T-helper 22 cell (primary cell): ENCODE measurements at regions not wholly inside any gene's neighbourhood (a gene's known extent, or its start where the extent isn't known, plus 50 kb on each side); places are given as distances from the start of the nearest gene placed in this dataset.

ENCODE experiments used
- DNase-seq: peaks from one replicate; pipeline ENCODE4 v3.0.0-alpha.2; 2020; ENCODE audit warnings: low read depth

DNA sequence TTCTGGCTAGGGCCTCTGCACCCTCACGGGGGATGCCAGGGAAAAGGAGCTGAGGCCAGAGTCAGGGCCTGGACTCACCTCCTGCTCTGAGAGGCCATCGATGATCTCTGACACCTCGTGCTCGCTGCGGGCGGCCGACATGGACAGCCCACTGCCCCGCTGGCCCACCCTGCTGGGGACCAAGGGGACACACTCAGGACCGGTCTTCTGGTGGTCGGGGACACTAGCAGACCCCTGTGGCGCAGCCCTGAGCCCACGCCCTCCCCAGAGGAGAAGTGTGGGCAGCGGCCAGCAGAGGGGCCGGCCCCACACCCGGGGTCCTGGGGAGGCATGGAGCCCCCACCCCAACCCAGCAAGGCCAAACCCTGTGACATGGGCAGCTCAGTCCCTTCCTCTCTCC is 134.6 kb downstream of the RFLNA start:
- no peak for DNase-seq

DNA sequence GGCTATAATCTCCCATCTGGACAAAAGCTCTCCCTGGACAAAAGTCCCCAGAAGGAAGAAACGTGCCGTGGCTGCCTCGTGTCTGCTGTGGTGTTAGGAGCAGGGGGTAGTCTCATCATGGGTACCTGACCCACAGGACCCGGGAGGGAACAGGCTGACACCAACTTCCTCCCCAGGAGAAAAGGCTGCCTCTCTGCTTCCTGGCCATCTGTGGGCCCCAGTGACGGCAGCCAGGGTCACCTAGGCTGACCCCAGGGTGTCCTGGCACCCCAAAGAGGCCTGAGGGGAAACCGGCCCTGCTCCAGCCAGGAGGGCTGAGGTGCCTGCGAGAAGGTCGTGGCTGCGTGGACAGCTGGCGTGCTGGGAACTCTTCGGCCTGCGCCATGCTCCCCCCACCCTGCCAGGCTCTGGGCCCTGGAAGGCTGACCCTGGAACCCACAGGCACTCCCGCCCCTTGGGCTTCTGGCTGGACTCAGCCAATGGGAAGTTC is 133.9 kb downstream of the RFLNA start:
- no peak for DNase-seq

DNA sequence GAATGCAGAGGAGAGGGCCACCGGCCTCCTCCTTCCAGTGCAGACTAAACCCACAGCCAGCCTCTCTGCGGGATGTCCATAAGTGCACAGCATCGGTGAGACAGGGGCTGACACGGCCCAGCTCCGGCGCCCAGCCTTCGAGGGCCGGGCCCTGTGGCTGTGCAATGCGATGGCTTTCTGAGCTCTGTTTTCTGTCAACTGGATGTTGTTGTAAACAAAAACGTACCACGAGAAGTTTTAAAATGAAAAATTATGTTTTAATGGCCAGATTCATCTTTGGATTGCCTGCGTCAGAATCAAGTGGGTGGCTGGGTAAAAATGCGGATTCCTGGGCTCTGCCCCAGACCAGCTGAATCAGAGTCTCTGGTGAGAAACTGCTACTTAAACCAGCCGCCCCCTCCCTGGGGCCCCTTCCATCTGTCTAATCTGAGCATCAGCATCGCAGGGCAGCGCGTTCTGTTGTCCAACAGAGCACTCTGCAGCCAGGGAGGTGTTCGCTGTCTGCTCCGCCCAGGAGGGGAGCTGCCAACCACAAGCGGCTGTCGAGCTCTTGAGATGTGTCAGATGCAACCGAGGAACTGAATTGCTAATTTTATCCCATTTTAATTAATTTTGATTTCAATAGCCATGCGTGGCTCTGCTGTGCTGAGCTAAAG is 133.4 kb downstream of the RFLNA start:
- no peak for DNase-seq

DNA sequence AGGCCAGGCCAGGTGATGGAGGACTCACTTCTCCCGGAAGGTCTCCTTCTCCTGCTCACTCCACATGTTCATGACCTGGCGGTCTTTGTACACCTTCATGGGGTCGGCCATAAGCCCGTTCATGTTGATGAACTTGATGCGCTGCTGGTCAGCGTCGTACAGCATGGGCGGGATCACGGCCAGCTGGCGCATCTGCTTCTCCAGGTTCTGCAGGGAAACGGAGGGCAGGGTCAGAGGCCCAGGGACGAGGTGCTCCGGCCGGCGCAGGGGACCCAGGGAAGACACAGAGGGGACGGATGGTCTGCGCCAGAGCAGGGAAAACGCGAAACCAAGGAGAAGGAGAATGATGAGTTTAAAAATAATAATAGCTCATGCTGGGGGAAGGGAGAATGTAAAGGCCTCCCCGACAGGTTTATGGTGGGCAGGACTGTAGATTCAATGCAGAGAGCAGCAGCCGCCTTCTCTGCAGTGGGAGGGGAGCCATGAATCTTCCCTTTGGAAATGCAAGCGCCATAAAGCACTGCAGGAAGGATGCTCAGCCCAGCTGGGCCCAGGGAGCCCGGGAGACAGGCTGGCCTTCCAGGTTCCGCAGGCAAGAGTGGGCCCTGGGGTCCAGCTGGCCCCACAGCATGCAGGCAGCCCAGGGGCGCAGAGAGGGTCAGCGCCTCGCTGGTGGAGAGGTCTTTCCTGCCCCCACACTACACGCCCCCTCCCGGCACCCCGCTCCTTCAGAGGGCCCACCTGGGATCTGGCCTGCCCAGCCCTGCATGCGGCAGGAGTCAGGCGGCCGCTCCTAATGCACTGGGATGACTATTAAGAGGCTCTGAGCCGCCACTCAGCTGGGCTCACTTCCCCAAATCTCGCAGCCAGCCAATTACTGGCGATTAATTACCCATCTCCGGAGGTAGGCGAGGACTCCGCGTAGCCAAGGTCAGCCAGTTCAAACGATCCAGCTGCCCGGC is 132.0 kb downstream of the RFLNA start:
- no peak for DNase-seq

DNA sequence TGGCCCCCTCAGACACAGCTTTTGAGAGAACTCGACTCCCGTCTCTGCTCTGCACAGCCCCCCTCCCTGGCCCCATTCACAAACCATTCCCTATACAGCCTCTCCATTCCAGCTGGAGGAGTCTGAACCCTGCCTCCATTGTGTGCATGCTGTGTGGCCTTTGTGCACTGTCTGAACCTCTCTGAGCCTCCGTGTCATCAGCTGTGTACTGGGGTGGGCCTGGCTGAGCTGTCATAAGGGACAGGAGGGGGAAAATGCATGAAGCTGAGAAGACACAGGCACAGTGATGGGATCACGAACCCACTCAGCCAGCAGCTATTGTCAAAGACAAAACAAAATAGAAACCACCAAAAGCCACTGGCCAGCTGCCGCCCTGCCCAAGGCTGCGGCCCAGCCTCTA is 130.8 kb downstream of the RFLNA start:
- DNase-seq, result no peak

DNA sequence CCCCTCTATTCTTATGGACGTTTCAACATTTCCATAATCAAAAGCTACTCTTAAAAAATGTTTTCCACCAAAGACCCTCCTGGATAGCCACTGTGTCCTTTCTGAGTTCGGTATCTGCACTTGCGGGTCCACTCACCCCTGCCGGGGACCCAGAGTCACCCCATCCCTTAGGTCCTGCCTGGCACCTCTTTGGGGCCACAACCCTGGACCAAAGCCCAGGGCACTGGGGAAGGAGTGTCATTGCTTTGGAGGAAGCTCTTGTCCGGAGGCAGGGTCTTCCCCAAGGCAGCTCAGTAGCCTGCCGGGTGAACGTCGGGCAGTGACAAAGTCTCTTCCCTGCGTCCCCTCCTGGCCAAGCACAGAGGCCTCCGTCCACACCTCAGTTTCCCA is 129.6 kb downstream of the RFLNA start:
- DNase-seq, result no peak

DNA sequence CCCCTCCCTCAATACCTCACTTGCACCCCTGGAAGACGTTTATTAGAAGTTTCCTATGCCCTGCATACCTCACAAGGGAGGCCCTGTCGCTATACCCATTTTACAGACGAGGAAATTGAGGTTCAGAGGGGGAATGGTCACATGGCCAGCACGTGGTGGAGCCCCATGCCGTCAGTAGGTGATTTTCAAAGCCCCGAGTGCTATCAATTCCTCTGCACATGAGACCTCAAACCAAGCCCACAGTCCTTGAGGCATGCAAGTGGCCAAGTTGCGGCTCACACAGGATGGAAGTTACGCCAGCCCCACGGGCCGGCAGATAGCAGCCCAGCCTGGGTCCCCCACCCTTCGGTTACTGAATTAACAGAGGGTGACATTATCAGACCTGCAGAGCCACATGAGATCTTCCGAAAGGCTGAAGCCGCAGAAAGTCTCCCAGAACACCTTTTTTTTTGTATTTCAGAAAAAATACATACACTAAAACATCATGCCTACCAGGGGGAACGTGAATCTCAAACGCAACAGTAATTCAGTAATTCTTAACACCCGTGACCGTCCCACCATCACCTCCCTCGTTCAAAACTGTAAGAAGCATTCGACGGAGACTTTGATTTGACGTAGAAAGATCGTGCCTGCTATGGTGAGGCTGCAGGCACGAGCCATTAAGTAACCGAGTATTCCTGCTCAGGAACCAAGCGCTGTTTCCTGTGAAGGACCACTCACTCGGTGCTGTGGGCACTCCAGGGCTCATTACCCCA is 129.0 kb downstream of the RFLNA start:
- DNase-seq, result no peak

DNA sequence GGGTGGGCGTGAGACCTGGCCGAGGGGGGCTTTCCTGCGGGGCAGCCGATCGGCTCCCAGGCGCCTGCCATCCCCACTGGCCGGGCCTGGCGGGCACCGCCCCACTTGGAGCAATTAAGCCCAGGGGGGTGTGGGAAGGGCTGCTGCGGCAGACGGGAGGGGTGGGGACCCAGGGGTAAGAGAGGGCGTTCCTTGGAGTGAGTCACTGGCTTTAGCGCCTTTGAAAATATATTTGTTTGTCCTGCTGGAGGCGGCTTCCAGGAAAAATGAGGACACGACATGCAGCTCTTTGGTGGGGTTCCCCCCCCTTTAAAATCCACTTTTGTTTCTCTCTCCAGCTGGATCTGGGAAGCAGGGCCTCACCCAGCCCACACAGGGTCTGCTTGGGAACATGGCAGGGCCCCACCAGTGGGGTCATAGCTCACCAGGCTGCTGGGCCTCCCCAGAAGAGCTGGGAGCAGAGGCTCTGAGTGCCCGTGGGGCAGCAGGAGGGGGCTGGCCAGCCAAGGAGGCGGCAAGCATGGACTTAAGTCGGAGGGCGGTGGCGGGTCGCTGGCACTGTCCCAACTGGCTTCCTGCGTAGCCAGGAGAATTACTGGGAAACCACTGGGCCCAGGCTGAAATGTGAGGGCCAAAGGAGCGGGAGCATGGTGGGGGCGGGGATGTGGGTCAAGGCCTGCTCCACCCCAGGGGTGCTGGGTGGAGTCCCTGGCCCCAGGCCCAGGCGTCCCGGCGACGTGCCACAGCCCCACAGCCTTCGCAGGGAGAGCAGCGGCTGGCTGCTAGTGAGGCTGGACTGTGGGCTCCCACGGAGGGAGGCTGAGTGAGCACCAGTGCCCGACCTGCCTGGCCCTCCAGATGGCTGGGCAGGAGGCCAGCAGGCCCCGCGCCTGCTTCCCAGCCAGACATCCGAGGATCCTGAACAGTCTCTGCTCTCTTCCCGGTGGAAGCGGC is 128.0 kb downstream of the RFLNA start:
- DNase-seq, result no peak

DNA sequence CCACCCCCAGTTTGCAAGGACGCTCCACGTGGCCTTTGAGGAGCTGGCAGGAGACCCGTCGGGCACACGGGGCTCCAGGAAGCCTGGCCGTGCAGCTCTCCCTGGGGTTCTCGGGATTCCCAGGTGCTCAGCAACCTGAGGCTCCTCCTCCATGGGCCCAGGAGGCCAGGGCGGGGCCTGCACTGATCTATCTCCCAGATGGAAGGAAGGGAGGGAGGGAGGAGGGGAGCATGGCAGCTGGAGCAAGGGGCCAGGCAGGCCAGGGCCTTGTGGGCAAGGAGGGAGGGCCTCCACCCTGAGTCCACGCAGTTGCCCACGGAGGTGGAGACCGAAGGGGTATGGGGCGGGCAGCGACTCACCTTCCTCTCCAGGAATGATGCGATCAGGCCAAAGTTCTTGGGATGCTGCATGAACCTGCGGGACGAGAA is 127.3 kb downstream of the RFLNA start:
- DNase-seq, result no peak

DNA sequence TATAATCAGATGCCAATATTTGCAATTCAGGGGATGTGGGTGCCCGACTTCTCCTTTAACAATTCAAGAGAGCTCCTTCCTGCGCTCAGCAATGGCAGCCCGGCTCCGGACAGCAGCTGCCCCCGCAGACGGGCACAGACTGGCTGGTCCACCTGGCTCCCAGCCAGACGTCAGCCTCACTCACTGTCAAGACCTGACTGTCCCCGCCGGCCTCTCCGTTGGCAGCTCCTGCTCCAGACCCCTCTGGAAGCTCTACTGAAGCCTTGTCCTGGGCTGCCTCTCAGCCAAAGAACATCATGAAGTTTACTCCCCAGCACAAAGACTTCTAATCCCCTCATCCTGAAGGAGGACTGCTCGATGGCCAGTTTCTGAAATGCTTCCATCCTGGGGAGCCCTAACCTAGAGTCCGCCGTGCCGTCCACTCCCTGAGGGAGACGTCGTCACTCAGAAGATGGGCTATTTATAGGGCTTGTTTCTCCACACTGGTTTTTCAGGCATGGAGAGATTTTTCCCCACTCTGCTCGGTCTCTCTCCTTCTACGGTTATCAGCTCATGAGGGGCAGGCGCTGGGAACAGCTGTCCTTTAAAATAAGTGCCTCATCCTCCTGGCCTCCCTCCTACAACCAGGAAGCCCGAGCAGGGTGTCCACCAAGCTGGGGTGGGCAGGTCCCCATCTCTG is 126.2 kb downstream of the RFLNA start:
- no peak for DNase-seq

DNA sequence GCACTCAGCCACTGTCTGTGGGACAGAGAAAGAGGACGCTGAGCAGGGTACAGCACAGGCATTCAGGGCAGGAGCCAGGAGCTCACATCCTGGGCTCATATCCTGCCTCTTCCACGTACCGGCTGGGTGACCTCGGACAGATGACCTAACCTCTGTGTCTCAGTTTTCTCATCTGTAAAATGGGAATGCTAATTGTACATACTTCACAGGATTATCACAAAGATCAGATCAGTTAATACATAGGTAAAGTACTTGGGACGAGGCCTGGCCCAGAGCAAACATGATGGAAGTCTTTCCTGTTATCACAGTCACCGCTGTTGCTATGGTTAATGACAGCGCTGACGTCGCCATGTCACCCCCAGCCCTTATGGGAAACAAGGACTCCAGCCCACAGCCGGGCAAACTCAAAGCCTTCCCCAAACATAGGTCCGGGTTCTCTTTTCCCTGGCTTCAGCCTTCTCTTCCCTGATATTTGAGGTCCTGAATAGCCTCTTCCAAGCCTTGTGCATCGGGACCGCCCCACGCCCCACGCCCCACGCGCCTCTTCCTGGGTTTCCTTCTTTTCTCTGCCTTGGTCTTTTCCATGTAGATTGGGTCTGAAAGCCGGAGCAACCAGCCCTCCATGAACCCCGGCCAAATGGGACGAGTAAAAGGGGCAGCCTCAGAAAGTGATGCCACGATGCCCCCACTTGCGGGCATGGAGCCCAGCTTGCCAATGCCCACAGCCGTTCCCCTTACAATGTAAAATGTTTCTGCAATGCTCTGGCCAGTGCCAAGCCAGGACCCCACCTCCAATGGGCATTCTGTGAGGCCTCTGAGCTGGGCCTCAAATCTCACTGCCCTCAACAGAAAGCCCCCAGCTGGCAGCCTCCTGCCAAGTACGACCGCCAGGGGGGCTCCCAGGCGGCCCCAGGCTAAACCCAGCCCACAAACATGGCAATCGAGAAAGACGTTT is 125.4 kb downstream of the RFLNA start:
- DNase-seq, result no peak

DNA sequence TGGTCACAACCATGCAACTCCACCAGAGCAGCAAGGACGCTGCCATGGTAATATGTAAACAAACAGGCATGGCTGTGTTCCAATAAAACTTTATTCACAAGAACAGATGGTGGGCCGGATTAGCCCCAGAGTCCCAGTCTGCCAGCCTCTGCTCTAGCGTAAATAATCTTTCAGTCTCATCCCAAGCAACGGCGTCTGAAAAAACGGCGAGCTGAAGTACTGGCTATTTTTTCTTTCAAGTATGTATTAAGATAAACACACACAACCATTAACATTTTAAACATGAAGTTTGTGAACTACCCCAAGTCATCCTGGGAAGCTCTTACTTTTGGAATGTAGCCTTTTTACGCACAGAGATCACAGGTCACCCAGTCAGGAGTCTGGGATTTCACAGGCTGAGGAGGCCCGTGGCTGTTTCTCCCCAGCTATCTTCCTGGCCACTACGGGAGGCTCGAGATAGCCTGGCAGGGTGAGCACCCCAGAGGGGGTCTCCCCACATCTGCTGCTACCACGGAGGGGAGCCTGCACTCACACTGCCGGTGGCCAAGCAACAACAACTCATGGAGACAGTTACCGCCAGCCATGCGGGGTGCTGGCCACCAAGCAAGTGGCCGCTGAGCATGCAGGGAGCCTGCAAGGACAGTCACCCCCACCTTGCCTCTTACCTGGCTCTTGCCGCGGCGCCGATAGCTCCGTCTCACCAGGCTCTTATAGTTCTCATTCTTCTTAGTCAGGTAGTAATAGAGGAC is 124.6 kb downstream of the RFLNA start:
- no peak for DNase-seq

DNA sequence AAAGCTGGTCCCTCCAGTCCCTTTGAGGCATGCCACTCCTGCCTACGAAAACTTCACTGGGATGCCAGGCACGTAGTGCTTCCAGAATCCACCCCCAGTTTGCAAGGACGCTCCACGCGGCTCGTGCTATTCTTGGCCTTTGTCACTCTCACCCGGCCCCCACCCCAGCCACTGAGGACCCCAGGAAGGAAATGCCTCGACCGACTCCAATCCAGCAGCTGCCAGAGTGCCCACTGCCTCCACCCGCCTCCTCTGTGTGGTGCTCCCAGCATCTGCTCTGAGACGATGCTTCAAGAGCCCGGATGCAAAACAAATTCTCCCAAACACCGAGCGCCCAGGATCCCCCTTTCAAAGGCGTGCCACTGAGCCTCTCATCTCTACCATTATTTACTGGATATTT is 123.9 kb downstream of the RFLNA start:
- no peak for DNase-seq

DNA sequence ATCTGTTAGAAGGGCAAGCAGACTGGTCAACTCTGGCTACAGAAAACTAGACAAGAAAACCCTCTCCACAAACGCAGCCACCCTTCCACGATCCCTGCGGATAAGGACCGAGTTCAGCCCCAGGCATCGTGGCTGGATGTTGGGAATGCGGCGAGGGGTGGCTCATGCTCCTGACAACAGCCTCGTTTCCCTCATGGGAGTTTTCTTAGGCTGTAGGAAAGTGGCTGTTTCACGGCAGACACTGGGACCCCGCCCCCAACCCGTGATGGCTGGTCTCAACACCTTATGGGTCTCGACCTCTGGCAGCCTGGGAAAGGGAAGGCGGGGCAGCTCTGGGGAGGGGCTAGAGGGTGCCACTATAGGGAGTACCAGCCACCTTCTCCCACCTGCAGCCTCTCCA is 123.3 kb downstream of the RFLNA start:
- no peak for DNase-seq

DNA sequence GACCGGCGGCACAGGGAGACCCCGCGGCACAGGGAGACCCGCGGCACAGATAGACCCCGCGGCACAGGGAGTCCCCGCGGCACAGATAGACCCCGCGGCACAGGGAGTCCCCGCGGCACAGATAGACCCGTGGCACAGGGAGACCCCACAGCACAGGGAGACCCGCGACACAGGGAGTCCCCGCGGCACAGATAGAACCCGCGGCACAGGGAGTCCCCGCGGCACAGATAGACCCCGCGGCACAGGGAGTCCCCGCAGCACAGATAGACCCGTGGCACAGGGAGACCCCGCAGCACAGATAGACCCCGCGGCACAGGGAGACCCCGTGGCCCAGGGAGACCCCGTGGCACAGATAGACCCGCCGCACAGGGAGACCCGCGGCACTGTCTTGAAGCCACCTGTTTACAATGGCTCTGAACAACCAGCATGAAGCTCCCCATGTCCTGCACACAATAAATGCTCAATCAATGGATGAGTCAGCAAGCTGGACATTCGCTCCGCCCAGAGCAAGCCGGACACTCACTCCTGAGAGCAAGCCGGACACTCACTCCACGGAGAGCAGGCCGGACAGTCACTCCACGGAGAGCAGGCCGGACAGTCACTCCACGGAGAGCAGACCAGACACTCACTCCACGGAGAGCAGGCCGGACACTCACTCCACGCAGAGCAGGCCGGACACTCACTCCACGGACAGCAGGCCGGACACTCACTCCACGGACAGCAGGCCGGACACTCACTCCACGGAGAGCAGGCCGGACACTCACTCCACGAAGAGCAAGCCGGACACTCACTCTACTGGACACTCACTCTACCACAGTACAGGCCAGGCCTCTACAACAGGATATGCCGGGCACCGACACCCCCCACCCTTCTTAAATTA is 121.9 kb downstream of the RFLNA start:
- DNase-seq, result no peak

DNA sequence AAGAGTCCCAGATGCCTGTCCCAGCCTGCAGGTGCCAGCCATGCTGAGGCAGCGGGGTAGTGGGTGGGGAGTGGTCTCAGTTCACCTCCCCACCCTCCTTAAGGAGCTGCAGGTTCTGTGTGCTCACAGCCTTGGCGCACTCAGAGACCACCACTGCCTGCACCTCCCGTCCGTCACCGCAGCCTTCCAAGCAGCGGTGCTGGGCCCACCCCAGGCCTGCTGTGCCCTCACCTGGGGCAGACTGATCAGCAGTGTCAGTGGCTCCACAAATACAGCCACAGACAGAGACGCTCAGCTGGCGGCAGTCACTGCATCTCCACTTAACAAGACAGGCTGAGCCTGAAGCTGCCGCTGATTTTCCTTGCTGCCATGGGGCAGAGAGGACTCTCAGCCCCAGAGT is 120.2 kb downstream of the RFLNA start:
- DNase-seq, result no peak

DNA sequence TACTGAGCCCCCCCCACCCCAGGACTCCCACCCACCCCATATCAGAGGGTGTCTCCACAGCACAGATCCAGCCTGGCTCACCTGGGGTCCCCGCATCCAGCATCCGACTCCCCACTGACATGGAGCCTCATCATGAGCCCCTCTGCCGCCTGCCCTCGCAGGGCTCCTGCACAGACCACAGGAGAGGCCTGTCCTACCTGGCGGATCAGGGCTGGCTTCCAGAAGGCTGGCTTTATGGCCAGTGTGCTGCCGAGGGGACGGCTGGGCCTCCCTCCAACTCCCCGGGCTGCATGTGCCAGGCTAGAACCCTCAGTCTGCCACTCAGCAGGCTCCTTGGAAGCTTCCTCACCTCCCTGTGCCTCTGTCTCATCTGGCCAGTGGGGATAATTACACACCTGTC is 119.0 kb downstream of the RFLNA start:
- DNase-seq, result no peak

DNA sequence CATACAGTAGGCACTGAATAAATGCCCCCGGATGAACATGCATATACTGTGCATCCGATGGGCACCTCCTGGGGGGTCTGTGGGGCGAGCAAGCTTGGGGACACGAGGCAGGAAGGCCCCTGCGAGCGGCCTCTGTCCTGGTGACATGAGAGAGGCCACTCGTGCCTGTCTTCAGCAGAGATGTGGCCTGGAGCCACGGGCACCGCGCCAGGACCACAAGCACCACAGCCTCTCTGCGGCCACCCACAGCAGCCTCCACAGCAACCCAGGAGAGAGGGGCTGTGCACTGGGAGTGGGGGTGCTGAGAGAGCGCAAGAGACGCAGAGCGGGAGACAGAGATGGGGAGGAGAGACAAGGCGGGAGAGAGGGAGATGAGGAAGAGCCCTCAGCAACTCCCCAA is 118.5 kb downstream of the RFLNA start:
- no peak for DNase-seq
